ENCODE measurements at regions not wholly inside any gene's neighbourhood (a gene's known extent, or its start where the extent isn't known, plus 50 kb on each side); places are given as distances from the start of the nearest gene placed in this dataset.

- no peak for TF ChIP-seq CTCF (IDR thresholded peaks at IDR 0.05)
- no peak for TF ChIP-seq POLR2AphosphoS5 (IDR thresholded peaks at IDR 0.05)
- TF ChIP-seq POLR2A (IDR thresholded peaks at IDR 0.05; ENCODE audit: low read depth) = no peak
Observed at GRCh38 chr2:108189316-108189715, 50.5 kb upstream of the SULT1C3 start.

All from esophagus muscularis mucosa (tissue), 3 donors.